HK-2 (cell line): ENCODE measurements at regions not wholly inside any gene's neighbourhood (a gene's known extent, or its start where the extent isn't known, plus 50 kb on each side); places are given as distances from the start of the nearest gene placed in this dataset.
"Not testable (repeated sequence)": the region's sequence is repeated elsewhere in the genome, so short reads cannot be mapped to it uniquely, and the experiment has no call there.

Source experiments
- DNase-seq: peaks from one replicate; pipeline ENCODE4 v3.0.0-alpha.2; 2018; ENCODE audit not compliant: unreplicated experiment

DNA sequence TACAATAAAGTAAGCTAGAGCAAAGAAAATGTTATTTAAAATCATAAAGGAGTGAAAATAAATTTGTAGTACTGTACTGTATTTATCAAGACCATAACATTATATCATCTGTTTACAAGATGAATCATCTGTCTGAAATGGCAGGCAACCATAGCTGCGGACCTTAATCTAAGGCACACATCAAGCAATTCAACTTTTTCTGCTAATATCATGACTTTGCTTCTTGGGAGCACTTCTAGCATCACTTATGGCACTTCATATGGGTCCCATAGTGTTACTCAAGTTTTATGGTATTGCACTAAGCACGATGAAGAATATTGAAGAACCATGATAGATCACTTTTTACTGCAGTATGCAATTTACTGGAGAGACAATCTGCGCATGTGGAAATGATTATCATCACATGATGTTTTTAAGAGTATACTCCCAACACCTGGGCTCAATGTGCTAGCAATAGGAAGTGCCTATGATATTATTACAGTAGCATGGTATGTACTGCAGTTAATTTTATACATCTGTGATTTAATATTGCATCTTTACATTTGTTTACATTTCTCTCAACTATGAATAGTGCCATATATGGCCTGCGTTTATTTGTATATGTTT lies 137.7 kb upstream of the NECTIN3 start:
- DNase-seq: no peak

DNA sequence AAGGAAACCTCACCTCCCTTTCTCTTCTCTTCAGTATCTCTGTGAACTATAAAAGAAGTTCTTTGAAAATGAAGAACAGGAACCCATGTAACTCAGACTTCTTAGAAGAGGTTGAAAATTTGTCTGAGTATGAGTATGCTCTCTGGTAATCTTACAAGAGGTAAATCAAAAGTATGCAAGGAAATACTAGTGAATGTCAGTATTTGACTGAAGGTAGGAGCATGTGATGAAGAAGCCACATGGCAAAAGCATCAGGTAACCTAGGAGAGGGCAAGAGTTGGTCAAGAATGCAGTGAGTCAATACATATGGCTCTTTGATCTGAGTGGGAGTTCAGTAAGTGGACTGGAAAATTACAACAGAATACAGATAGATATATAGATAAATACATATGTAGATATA lies 133.0 kb upstream of the NECTIN3 start:
- DNase-seq: no peak

DNA sequence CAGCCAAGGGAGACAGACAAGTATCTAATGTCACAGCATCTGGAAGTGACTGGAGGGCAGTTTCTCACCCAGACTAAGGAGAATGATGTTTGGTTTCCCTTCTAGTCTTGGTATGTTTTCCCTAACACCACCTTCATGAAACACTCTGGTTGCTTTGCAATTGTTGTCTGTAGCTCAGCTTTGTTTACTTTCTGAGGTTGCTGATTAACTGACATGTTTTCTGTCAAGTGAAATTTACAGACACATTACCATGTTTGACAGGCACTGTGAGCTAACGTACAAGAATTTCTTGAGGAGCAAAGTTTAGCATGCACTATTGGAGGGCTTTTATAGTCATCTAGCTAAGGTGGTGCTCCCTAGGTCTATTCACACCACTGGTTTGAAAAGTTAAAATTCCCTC lies 131.6 kb upstream of the NECTIN3 start:
- no peak for DNase-seq

DNA sequence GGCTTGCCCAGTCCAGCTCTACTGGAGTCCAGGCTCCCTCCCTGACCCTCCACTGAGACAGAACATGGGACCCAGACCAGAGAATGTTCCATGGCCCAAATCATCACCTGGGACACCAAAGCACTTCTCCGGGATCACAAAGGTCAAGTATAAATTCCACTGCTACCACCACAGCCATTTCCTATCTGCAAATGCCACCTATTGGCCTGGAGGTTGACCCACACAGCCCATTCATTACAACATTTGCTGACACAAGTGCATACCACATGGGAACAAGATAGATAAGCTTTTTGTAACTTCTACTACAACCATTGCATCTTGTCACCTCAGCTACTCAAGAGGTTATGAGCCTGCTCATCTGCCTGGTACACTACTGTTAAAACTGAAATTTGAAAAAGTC lies 126.8 kb upstream of the NECTIN3 start:
- no peak for DNase-seq

GRCh38 chr3:110946810-110947209 lies 124.8 kb upstream of the NECTIN3 start:
- DNase-seq: no peak

GRCh38 chr3:110949194-110949593 lies 122.4 kb upstream of the NECTIN3 start:
- DNase-seq: not testable (repeated sequence)

- no peak for DNase-seq
Observed at GRCh38 chr3:110955301-110955880, 116.2 kb upstream of the NECTIN3 start.

DNA sequence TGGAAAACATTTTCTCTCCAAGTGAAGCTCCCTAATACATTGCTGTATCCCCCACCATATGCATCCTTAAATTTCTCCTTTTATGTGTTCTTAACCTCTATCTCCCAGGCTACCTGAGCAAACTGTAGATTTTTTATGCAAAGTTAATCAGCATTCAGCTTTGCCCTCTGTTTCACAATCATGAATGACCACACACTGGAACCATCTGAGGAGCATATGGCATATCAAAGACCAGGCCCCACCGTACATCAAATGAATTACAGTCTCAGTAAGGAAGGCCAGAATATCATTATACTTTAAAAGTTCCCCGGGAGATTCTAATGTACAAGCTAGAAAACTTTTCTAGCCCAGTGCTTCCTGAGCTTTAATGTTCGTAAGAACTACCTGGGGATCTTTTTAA lies 115.5 kb upstream of the NECTIN3 start:
- DNase-seq: no peak

- DNase-seq: no peak
Observed at GRCh38 chr3:110957247-110958025, 114.2 kb upstream of the NECTIN3 start.

DNA sequence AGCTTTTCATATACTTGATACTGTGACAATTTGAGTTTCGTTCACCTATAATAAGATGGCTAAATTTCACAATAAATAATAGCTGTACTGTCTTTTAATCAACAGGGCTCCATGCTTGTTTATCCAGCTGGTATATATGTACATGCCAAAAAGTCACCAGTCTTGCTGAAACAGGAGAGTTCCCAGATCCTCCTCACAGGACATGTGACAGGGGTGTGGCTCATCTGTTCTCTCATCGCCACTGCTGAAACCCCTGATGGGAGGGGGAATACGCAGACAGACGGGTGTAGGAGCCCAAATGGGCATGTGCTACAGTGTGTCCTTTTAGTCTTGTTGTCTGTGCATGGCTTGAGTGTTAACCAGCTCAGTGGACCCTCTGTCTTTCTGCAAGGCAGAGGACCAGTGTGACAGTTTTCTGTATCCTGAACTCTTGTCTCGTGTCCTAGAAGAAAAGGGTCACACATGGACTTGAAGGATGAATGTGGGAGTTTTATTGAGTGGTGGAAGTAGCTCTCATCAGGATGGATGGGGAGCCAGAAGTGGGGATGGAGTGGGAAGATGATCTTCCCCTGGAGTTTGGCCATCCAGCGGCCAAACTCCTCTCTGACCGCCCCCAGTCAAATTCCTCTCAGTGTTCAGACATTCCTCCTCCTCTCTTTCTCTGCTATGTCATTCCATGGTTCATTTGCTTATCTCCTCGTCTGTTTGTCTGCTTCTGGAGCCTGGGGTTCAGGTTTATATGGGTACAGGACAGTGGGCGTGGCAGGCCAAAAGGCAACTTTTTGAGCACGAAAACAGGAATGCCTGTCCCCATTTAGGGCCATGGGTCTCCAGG lies 113.1 kb upstream of the NECTIN3 start:
- no peak for DNase-seq

DNA sequence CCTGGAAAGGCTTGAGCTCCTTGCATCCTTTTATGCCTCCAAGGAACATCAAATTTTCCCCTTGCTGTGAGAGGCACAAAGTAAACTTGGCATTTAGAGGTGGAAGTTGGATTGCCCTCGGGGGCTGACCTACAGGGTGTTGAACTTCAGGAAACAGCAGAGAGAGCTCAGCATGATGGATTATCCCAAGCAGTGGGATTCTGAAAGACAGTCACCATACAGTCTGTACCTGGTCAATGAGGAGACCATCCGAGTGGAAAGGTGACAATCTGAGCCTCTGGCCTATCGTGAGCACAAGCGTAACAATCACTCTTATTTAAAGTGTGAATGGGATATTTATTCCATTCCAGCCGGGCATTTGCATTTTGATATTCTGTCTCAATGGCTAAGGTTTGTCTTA lies 105.6 kb upstream of the NECTIN3 start:
- no peak for DNase-seq

DNA sequence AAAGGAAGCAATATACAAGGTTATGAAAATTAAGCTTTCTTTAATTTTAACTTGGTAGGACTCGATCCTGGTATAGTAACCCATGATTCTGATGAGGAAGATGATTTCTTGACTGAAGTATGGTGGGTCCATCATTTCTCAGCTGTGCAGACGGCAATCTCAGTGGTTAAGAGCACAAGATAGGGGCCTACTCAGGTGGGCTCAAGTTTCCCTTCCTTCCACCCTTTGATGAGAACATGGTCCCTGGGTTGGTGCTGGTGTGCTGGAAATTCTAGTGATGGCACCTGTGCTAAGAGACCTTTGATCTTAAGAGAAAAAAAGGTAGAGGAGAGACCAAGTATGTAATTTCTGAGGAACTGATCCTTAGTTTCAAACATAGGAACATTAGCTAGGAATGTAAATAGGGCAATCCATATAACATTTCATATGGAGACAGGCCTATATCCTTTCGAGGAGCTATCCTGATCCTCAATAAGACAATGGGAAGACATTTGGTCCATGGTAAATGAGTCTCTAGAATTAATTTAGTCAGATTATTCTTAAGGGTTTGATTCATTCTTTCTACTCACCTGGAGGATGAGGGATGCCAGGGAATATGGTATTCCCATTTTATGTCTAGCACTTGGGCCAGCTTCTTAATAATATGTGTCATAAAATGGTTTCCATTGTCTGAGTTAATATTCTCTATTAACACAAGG lies 104.5 kb upstream of the NECTIN3 start:
- no peak for DNase-seq

- no peak for DNase-seq
Observed at GRCh38 chr3:110968076-110968475, 103.5 kb upstream of the NECTIN3 start.

DNA sequence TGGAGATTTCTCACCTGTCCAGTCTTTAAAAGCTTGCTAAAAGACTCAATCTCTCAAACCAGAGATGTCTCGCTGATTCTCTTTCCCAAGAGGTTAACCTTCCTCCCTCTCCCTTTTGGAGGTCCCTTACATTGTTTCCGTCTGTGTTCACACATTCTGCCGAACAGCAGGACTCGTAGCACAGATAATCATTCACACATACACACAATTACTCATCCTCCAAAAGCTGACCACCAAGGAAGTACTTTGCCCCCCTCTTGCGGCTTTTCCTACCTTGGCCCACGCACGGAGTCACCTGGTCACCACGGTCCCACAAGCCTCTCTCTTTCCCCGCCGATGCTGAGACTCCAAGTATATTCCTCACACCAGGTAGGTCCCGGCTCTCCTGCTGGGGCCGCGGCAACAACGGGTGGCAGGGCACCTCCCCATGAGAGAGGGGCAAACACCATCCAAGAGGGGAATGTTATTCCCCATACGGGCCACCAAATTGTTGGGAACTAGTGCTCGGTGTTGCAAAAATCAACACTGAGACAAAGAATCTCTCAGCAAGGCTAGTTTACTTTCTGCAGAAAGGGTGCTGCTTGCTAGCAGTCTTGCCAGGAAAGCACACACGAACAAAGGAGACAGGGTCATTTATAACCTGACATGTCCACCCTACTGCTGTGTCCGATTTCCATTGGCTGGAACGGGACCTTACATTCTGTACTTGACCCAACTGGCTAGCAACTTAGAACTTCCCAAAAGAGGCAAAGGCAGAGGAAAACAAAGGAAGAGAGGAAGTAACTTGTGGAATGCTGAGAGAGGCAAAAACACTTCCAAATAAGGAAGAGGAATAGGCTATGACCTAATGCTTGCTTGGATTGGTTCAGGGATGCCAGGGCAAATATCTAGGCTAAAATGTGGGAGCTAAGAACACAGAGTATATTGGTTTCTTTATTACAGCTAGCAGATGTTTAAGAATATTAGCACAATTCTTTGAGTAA lies 102.1 kb upstream of the NECTIN3 start:
- DNase-seq: no peak

DNA sequence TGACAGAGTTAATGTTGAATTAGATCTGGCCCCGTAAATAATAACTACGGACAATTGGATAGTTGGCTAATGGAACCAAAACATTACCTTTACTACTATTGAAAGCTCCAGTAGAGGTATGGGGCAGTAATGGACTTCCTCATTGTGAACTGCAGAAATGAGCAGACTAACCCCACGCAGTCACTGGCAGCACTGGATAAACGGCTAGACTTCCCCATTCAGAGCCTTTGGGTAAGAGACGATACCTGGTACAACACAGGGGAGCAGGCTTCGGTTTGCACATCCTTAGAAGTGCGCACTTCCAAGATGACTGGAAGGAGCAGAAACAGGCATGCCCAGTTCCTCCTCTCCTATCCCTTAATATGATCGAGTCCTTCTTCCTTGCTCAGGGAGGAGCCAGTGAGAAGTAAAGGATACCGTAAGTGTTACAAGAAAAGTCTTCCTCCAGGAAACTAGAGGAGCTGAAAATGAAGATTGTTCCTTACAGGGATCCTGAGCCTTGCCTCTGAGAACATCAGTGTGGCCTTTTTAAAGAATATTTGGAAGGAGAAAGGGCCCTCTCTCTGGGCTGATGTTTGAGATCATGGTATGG lies 100.5 kb upstream of the NECTIN3 start:
- DNase-seq: no peak

- DNase-seq: no peak
Observed at GRCh38 chr3:110973263-110973895, 98.2 kb upstream of the NECTIN3 start.

- DNase-seq: no peak
Observed at GRCh38 chr3:110974902-110975301, 96.7 kb upstream of the NECTIN3 start.

DNA sequence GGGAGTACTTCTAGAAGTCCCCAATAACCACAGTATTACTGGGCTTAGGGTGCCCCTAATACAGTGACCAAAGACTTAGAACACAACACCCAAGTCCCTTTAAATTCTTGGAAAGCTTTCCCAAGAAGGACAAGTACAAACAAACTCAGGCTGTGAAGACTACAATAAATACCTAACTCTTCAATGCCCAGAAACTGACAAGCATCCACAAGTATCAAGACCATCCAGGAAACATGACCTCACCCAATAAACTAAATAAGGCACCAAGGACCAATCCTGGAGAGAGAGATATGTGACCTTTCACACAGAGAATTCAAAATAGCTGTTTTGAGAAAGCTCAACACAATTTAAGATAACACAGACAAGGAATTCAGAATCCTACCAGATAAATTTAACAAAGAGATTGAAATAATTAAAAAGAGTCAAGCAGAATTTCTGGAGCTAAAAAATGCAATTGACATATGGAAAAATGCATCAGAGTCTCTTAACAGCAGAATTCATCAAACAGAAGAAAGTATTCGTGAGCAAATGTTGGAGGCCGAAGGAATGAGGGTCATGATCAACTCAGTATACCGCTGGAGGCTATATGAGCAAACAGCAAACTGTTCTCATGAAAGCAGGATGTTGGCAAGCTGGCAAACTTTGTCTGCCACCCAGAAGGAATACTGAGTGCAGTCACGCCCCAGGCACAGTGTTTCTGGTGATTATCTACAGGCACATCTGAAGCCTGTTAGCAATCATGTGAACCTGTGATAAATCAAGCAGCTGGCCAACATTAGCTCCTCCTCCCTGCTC lies 87.0 kb upstream of the NECTIN3 start:
- DNase-seq: no peak

DNA sequence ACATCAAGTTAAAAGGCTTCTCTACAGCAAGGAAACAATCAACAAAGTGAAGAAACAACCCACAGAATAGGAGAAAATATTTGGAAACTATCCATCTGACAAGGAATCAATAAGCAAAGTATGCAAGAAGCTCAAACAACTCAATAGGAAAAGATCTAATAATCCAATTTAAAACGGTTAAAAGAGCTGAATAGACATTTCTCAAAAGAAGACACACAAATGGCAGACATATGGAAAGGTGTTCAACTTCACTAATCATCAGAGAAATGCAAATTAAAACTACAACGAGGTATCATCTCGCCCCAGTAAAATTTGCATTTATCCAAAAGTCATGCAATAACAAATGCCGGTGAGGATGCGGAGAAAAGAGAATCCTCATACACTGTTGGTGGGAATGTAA lies 82.2 kb upstream of the NECTIN3 start:
- no peak for DNase-seq
